Hindlimb muscle (tissue), 1 donor: ENCODE measurements at regions not wholly inside any gene's neighbourhood (a gene's known extent, or its start where the extent isn't known, plus 50 kb on each side); places are given as distances from the start of the nearest gene placed in this dataset.
A peak's percentile ranks its signal among the peaks of the same experiment; 100 is the strongest.
"Not testable (repeated sequence)": the region's sequence is repeated elsewhere in the genome, so short reads cannot be mapped to it uniquely, and the experiment has no call there.

Experiments
- DNase-seq: peaks from one replicate; pipeline ENCODE4 v3.0.0-alpha.2; 2013

DNA sequence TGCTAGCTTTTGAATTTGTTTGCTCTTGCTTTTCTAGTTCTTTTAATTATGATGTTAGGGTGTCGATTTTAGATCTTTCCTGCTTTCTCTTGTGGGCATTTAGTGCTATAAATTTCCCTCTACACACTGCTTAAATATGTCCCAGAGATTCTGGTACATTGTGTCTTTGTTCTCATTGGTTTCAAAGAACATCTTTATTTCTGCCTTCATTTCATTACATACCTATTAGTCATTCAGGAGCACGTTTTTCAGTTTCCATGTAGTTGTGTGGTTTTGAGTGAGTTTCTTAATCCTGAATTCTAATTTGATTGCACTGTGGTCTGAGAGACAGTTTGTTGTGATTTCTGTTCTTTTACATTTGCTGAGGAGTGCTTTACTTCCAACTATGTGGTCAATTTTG, 51.2 kb upstream of the MB21D2 start:
- not testable (repeated sequence) for DNase-seq

DNA sequence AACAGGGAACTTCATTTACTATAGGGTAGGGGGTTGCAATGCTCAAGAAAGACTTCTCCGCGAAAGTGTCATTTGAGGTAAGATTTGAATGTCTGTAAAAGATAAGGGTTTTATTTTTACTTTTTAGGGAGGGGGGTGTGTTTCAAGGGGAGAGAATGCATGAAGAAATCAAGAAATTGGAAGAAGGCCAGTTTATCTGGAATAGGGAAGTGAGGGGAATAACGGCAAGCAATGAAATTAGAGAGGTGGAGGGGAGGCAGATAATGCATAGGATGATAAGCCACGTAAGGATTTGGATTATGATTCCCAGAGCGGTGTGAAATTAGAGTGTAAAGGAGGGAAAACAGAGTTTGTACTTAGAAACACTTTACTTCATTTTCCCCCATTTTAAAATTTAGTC, 63.0 kb upstream of the MB21D2 start:
- DNase-seq = no peak

DNA sequence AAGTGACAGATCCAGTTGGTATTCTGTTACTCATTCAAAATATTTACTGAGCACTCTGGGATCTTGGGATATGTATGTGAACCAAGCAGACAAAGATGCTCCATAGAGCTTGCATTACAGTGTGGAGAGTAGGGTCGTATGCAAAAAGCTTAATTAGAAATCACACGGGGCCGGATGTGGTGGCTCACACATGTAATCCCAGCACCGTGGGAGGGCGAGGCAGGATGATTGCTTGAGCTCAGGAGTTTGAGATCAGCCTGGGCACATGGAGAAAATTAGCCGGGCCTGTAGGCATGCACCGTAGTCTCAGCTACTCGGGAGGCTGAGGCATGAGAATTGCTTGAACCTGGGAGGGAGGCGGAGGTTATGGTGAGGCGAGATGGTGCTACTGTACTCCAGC, 68.7 kb upstream of the MB21D2 start:
- no peak for DNase-seq

DNA sequence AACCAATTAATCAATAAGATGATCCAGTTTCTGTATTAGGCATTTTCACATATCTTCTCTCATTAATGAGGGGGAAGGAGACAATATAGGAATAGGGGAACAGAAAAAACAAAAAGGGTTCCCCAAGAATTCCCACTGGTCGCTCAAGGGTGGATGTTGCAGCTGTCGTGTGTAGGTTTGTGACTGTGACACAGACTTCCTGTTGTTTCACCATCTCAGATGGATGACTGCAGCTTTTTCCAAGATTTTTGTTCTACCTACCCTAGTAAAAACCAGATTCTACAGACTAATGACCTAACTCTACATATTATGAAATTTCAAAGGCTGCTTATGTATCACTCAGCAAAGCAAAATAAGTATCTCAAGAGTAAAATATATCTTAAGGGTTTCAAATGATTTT, 73.7 kb upstream of the MB21D2 start:
- no peak for DNase-seq

DNA sequence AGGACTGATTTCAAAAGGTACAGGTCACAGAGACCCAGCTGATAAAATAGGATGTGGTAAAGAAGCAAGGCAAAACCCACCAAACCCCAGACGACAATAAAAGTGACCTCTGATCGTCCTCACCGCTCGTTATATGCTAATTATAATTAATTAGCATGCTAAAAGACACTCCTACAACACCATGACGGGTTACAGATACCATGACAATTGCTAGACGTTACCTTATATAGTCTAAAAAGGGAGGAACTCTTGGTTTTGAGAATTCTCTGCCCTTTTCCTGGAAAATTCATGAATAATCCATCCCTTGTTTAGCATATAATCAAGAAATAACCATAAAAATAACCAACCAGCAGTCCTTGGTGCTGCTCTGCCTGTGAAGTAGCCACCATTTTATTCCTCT, 74.7 kb upstream of the MB21D2 start:
- DNase-seq = no peak

DNA sequence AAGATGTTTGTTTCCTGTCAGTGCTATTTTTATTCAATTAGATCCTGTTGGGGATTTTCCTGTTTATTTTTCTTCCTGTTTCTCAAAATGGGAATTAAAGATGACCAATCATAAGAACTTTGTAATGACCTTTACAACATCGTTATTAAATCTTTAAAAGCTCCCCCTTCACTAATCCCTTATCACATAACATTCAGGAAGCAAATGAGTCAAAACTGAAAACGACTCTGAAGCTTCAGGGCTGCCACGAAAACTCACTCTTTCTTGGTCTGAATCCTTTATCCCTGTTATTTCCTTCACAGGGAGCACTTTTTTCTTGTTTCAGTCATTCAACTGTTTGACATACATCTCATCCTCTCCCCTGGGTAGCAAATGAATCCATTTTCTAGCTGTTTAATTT, 75.8 kb upstream of the MB21D2 start:
- DNase-seq = no peak

DNA sequence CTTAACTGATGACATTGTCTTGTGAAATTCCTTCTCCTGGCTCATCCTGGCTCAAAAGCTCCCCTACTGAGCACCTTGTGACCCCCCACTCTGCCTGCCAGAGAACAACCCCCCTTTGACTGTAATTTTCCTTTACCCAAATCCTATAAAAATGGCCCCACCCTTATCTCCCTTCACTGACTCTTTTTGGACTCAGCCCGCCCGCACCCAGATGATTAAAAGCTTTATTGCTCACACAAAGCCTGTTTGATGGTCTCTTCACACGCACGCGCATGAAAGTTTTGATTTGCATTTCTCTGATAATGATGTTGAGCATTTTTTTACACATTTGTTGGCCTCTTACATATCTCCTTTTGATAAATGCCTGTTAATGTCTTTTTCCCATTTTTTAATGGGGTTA, 83.5 kb upstream of the MB21D2 start:
- not testable (repeated sequence) for DNase-seq

DNA sequence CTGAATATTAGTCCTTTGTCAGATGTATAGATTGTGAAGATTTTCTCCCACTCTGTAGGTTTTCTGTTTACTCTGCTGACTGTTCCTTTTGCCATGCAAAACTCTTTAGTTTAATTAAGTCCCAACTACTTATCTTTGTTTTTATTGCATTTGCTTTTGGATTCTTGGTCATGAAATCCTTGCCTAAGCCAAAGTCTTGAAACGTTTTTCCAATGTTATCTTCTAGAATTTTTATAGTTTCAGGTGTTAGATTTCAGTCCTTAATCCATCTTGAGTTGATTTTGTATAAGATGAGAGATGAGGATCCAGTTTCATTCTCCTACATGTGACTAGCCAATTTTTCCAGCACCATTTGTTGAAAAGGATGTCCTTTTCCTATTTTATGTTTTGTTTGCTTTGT, 86.0 kb upstream of the MB21D2 start:
- not testable (repeated sequence) for DNase-seq

DNA sequence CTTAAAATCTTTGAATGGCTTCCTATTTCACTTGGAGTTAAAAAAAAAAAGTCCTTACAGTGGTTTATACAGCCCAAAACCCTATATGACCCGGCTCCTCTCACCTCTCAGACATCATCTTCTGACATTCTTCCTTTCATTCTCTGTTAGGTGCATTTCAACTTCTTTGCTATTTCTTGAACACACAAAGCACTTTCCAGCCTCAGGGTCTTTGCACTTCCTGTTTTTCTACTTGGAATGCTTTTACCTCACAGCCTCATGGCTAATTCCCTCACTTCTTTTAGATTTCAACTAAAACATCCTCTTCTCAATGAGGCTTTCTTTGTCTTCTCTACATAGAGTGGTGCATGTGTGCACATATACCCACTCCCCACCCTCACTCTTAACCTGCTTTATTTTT, 91.0 kb upstream of the MB21D2 start:
- DNase-seq = no peak

DNA sequence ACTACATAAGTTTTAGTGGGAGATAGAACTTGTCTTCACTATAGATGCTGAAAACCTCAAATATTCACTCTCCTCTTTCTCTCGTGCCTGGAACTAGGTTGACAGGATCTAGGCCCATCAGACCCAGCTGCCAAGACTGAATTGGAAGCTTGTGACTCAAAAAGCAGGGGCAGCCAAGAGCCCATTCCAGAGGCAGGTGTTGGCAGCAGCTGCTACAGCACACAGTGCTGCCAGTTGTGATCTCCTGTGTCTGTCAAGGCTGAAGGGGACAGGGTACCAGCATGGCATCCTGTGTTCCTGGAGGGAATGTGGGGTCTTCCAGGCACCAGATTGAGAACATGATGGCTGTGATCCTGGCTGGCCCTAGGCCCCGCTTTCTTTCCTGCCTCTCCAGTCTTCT, 92.5 kb upstream of the MB21D2 start:
- DNase-seq = peak; percentile 56

DNA sequence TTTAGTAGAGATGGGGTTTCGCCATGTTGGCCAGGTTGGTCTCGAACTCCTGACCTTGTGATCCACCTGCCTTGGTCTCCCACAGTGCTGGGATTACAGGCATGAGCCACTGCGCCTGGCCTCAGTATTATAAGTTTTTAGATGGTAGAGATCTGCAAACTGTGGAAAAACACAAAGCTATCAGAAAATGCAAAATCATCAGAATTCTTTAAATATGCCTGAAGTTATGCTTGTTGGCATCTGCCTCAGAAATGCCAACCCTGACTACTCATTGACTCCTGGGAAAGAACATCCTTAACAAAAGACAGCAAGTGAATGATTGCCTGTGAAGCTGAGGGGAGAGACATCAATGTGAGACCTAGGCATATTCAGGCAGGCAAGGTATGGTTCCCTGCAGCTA, 94.3 kb upstream of the MB21D2 start:
- DNase-seq = no peak

DNA sequence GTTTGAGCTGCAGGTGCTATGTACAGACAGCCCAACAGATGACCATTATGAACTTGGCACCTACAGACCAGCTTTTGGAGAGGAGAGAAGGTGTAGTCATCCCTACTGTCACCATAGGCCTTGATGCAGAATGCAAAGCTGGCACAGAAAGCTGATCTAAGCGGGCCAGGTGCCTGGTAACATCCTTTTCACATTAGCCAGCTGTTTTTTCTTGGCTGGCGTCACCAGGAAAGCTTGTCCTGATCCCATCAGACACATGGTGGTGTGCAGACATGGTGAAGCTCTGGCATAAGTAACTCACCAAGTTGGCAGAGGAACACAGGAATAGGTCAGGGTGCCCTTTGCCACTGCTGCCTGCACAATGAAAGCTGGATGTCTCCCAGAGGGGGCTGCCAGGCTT, 97.2 kb upstream of the MB21D2 start:
- no peak for DNase-seq

DNA sequence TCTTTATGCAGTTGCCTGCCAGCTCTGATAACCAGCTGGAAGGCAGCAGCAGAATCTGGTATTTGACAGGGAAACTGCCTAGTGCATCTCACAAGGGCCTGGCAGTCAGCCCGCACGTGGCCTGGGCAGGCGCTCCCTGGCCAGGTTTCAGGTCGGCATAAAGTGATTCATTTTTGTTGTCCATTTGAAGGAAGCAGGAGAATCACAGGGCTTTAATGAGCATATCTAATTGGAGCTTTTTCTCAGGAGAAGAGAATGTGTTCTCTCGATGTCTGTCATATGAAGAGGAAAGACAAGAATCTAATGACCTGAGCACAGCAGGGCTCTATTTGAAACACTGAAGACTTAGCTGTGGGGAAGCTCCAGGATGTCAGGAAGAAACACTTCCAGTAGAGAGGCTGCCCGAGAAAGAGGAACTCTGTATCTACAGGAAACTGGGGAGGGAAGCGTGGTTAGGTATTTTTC, 98.8 kb upstream of the MB21D2 start:
- DNase-seq = no peak

DNA sequence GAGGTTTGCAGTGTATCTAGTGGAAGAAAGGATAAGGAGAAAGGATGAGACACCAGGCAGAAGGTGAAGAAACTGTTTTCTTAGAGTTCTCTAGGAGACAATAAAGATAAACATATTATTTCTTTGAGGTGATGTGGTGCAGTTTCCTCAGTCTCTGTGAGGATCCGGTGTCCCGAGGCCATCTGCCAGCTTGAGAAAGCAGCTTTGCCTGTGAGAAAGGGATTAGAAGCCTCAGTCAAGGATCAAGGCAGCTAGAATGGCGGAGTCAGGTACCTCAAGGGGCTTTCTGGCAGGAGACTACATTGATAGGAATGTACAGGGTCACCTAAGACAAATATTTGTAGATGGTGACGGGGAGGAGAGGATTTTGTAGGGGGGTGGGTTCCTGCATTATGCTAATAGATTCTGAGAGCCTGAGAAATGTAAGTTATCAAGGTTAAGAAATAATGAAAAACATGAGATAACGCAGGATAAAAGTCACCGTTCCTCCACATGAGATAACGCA, 103.9 kb upstream of the MB21D2 start:
- no peak for DNase-seq

DNA sequence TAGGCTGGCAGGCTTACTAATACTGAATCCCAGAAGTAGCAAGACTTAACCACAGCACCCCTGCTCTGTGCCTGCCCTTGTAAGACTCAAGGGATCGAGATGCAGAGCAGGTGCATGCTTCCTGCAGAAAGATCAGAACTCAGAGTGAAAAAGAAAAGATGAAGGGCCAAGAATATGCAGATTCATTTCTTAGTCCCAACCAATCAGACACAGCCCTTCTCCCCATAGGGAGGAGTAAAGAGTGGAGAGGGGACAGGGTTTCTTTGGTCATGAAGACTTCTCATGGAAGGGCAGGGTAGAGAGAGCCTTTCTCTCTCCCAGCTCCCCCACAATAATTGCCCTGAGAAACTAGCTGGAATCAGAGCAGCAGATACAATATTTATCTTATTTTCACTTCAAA, 105.6 kb upstream of the MB21D2 start:
- DNase-seq = no peak

DNA sequence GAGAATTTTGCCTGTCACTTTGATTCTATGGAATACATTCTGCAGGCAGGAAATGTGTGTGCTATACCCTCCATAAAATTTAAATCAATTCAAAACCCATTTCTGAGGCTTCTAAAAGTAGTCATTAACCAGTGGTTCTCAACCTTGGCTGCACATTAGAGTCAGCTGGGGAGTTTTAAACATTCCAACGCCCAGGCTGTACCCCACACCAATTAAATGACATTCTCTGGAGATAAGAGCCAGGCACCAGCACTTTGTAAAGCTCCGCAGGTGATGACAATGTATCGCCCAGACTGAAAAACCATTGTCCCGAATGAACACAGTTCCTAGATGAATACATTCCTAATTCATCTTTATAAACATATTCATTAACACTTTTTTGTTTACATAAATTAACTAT, 110.6 kb upstream of the MB21D2 start:
- no peak for DNase-seq

DNA sequence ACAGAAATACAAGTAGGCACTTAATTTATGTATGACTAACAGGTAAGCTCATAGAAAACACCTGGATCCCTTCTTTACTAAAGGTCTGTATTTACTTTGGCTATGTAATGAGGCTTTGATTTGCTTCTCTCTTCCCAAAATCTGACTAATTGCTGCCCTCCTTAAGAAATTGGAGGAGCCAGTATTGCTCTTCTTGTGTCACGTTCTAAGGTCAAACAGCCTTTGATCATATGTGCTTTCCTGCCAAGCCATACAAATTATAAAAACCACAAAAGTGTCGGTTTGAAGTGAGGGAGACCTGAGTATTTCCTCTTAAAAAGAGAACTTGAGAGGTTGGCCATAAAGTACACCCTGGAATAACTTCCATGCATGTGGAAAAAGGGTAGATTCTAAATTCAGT, 112.1 kb upstream of the MB21D2 start:
- no peak for DNase-seq

DNA sequence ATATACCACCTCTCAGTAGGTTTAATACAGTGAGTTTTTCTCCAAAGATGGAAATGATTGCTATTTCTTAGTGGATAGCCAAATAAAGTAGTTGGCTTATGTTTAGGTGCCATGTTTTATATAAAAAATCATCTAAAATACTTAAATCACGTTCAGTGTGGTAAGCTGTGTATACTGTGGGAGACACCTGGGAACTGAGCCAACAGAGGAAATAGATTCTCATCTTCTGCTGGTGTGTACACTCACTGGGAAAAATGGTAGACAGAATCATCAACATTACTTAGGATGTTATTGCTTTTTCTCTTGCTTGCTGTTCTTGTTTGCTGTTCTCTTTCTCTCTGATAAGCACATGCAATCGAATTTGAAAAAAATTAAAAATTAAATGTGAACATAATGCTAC, 112.6 kb upstream of the MB21D2 start:
- no peak for DNase-seq

DNA sequence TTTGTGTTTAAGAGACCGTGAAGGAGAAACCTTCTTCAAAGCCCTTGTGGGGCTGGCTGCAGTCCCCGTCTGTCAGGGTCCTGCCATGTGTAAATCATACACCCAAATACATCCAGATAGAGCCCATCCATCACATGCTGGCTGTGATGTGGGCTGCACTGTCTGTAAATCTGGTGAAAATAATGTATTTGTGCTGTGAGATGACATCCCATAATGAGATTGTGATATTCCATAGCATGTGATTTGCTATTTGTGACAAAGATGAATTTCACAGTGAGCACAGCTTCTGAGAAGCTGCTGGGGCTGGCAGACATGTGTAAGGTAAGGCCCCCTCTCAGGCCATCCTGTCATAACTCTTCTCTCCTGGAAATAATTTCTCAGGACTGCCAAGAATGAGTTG, 114.3 kb upstream of the MB21D2 start:
- no peak for DNase-seq

DNA sequence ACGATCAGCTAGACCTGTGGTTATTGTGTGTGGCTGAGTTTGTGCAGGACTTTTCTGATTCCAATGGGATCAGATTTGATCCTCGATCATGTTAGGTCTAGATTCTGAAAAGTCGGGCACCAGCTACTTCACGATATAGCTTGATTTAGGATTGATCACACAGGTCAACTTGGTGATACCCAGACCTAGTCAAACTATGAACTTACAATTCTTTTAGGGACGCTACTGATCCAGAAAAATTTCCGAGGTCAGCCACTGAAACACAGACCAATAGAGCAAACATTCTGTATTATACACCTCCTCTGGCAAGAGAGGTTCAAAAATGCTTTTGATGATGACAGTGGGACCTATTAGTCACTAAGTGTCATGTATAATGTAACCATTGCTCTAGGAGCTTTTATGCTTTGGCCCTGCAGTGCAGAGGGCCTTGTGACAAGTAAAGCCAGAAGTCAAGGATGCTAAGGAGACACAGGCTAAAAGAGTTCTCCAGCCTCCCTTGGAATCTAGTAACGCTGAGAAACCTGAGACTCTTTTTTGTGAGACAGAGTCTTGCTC, 115.6 kb upstream of the MB21D2 start:
- DNase-seq = no peak

DNA sequence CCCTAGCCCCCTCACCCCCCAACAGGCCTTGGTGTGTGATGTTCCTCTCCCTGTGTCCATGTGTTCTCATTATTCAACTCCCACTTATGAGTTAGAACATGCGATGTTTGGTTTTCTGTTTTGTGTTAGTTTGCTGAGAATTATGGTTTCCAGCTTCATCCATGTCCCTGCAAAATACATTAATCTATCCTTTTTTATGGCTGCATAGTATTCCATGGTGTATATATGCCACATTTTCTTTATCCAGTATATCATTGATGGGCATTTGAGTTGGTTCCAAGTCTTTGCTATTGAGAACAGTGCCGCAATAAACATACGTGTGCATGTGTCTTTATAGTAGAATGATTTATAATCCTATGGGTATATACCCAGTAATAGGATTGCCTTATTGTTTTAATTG, 120.2 kb upstream of the MB21D2 start:
- not testable (repeated sequence) for DNase-seq

DNA sequence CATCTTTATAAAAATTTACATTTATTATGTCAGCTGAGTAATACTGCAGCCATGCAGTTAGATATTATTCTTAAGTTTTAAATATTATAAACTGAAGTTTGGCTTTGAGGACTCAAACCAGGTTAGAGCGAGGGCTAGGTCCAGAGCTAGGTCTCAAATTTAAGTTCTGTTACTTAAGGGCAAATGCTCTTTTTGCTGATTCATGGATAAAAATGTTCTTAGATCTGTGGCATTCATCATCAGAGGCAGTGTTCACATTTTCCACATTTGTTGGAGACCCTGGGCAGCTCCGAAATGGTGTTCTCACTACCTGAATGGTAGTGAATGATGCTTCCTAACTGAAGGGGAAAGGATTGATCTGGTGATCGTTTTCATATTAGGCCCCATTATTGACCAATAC, 121.4 kb upstream of the MB21D2 start:
- DNase-seq = no peak

DNA sequence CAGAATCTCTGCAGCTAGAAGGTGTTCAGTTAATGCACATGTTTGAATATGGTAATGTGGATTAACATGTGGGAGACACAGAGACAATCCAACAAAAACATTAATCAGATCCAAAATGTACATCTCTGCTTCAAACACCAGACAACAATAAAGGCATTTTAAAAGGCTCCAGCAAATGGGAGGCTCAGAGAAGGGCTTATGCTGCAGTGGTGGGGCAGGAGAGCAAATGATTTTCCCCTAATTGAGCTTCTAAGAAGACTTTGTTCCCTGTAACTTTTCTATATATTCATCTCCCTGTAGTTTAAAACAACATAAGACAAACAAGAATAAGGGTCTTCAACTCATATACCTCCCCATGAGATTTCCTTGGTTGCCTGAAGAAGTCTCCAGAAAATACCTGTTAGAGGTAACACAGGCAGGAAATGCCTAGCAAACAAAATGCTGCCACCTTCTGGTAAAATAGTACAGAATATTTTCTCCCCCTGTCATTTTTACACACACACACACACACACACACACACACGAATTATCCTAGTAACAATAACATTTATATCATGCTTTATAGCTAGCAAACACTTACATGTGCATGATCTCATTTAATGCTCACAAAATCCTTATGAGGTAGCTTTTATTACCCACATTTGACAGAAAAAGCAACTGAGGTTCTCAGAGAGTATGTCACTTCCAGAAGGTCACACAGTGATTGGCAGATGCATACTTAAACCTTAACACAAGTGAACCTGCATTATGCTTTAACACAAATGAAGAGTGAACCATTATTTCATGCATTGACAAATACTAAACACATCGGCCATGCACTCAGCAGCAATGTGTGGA, 123.4 kb upstream of the MB21D2 start:
- DNase-seq = no peak

DNA sequence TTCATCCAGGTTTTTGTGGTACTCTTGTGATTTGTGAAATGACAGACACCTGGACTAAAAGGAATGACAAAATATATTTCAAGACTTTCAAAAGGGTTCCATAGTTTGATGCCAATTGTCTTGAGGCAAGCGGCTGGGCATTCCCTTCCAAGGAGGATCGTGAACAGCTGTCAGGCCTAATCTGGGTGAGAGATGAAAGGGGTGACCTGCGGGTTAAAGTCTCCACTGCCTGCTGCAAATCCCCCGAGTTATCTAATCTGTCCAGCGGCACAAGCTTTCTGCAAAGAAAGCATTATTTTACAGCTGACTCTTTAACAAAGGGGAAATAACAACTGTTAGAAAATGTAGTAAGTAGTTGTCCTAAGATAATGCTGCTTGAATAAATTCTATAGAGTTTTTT, 128.7 kb upstream of the MB21D2 start:
- DNase-seq = no peak
